ENCODE measurements at regions not wholly inside any gene's neighbourhood (a gene's known extent, or its start where the extent isn't known, plus 50 kb on each side); places are given as distances from the start of the nearest gene placed in this dataset.
"Not testable (repeated sequence)": the region's sequence is repeated elsewhere in the genome, so short reads cannot be mapped to it uniquely, and the experiment has no call there.

GRCh38 chr6:16995511-16996250 lies 106.2 kb upstream of the STMND1 start:
- whole genome bisulfite sequencing: 90% methylated on average over 6 of the region's 6 CpGs
- no peaks in the 10 kb centered on the region for H3K27me3 ChIP-seq
- H3K4me1 ChIP-seq: no peaks in the 10 kb centered on the region
- no peak overlapping the region for H3K27ac ChIP-seq
- TF ChIP-seq POLR2A (IDR thresholded peaks at IDR 0.05): no peak
- no peak for TF ChIP-seq CTCF (IDR thresholded peaks at IDR 0.05)
- no peaks in the 10 kb centered on the region for H3K9me3 ChIP-seq
- no peak overlapping the region for H3K4me3 ChIP-seq
- no peaks in the 10 kb centered on the region for H3K36me3 ChIP-seq
- DNase-seq (ENCODE audit: low spot score in 2 of 2): no peak

- no peaks in the 10 kb centered on the region for H3K9me3 ChIP-seq
- no peak overlapping the region for H3K27ac ChIP-seq
- H3K4me1 ChIP-seq: no peaks in the 10 kb centered on the region
- H3K27me3 ChIP-seq: no peaks in the 10 kb centered on the region
- no peak for DNase-seq (ENCODE audit: low spot score in 2 of 2)
- no peaks in the 10 kb centered on the region for H3K36me3 ChIP-seq
- TF ChIP-seq EP300 (IDR thresholded peaks at IDR 0.05) (no peak), POLR2A (IDR thresholded peaks at IDR 0.05) (no peak), POLR2AphosphoS5 (IDR thresholded peaks at IDR 0.05) (no peak), CTCF (IDR thresholded peaks at IDR 0.05) (no peak)
- WGBS: 74% methylated on average over 6 of the region's 6 CpGs
- no peak overlapping the region for H3K4me3 ChIP-seq
These were observed 108.5 kb upstream of the STMND1 start for GRCh38 chr6:16993396-16993795.

GRCh38 chr6:16991981-16992629 lies 109.7 kb upstream of the STMND1 start:
- Histone ChIP-seq H3K9me3 (no peaks in the 10 kb centered on the region), H3K27me3 (no peaks in the 10 kb centered on the region), H3K36me3 (no peaks in the 10 kb centered on the region), H3K4me1 (no peaks in the 10 kb centered on the region), H3K4me3 (no peak overlapping the region), H3K27ac (no peak overlapping the region)
- TF ChIP-seq POLR2AphosphoS5 (IDR thresholded peaks at IDR 0.05) (no peak), POLR2A (IDR thresholded peaks at IDR 0.05) (no peak), EP300 (IDR thresholded peaks at IDR 0.05) (no peak), CTCF (IDR thresholded peaks at IDR 0.05) (no peak)
- no peak for DNase-seq (ENCODE audit: low spot score in 2 of 2)
- WGBS: 66% methylated on average over 3 of the region's 3 CpGs

- H3K36me3 ChIP-seq; DNase-seq (ENCODE audit: low spot score in 2 of 2); H3K4me3 ChIP-seq; H3K9me3 ChIP-seq; H3K27ac ChIP-seq; H3K27me3 ChIP-seq: not testable (repeated sequence)
- WGBS: 87% methylated on average over 3 of the region's 3 CpGs
- H3K4me1 ChIP-seq: peaks cover 11% of the 10 kb centered on the region
These were observed 111.9 kb upstream of the STMND1 start for GRCh38 chr6:16989976-16990375.

- Histone ChIP-seq H3K9me3 (no peaks in the 10 kb centered on the region), H3K4me1 (peaks cover 11% of the 10 kb centered on the region), H3K36me3 (no peaks in the 10 kb centered on the region), H3K4me3 (no peak overlapping the region), H3K27me3 (no peaks in the 10 kb centered on the region), H3K27ac (no peak overlapping the region)
- WGBS: 94% methylated on average over 2 of the region's 2 CpGs
- DNase-seq (ENCODE audit: low spot score in 2 of 2): no peak
- TF ChIP-seq POLR2AphosphoS5 (IDR thresholded peaks at IDR 0.05): no peak
- no peak for TF ChIP-seq POLR2A (IDR thresholded peaks at IDR 0.05)
- TF ChIP-seq CTCF (IDR thresholded peaks at IDR 0.05): no peak
- TF ChIP-seq EP300 (IDR thresholded peaks at IDR 0.05): no peak
These were observed 112.5 kb upstream of the STMND1 start for GRCh38 chr6:16989382-16989781.

Measured in suprapubic skin (tissue), 4 donors.